Sigmoid colon (tissue), 4 donors: ENCODE measurements at regions not wholly inside any gene's neighbourhood (a gene's known extent, or its start where the extent isn't known, plus 50 kb on each side); places are given as distances from the start of the nearest gene placed in this dataset.
"Not testable (repeated sequence)": the region's sequence is repeated elsewhere in the genome, so short reads cannot be mapped to it uniquely, and the experiment has no call there.

ENCODE experiments used
- CTCF ChIP-seq, 4 experiments: fragments of 450-650 bp in 3 of 4; fragments of 200-600 bp in 1 of 4; IDR thresholded peaks; one replicate each; pipeline ENCODE4 v1.5.1; 2016 to 2019; ENCODE audit warnings: antibody characterized with exemption in 4 of 4, mild to moderate bottlenecking in 3 of 4, moderate library complexity in 2 of 4
- POLR2A ChIP-seq, 2 donors: fragments of 450-650 bp; IDR thresholded peaks; one replicate each; pipeline ENCODE4 v1.6.1; 2016; ENCODE audit warnings: antibody characterized with exemption in 2 of 2, mild to moderate bottlenecking in 2 of 2, moderate library complexity in 2 of 2
- POLR2AphosphoS5 ChIP-seq, 4 donors: sonication (generic); formaldehyde crosslinking; IDR thresholded peaks; one replicate each; pipeline ENCODE4 v1.6.1; 2017; ENCODE audit warnings: antibody characterized with exemption in 4 of 4

DNA sequence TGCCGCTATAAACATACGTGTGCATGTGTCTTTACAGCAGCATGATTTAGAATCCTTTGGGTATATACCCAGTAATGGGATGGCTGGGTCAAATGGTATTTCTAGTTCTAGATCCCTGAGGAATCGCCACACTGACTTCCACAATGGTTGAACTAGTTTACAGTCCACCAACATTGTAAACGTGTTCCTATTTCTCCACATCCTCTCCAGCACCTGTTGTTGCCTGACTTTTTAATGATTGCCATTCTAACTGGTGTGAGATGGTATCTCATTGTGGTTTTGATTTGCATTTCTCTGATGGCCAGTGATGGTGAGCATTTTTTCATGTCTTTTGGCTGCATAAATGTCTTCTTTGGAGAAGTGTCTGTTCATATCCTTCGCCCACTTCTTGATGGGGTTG, 121.1 kb downstream of the CRYBB2 start:
- TF ChIP-seq CTCF, POLR2AphosphoS5, POLR2A (IDR thresholded peaks at IDR 0.05): not testable (repeated sequence)
